ENCODE measurements at regions not wholly inside any gene's neighbourhood (a gene's known extent, or its start where the extent isn't known, plus 50 kb on each side); places are given as distances from the start of the nearest gene placed in this dataset.
"Not testable (repeated sequence)": the region's sequence is repeated elsewhere in the genome, so short reads cannot be mapped to it uniquely, and the experiment has no call there.

DNA sequence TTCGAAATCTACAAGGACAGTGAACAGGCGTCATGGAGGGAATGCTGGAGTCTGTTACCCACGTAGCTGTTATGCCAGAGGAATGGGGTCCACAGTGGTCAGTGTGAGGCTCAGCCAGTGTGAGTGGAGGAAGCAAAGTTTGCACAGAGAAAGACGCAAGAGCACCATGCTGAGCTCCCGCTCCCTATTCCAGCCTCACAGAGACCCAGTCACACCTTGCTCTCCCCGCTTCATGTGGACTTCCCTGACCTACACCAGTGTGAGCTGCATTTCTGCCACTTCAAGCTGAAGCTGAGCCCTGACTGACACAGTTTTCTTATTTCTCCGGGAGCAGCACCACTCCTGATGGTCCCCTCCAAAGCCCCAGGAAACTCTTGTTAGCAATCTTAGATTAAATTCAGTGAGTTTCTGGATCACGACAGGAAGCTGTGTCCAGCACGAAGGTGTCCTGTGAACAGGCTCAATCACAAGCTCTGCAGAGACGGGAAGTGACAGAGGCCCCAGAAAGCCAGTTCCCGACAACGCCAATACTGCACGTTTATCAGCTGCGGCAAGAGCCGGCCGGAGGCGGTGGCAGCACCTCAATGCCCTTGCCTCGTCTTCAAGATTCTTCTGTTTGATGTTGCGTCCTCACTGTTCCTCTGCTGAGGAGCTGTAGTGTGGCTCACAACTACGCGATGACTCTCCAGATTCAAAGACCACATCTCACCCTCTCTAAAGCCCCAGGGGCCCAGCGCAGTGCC lies 356.7 kb downstream of the ADGRD1 start:
- in situ Hi-C loops (cut with HindIII; ENCODE audit: low sequenced_read_pairs): not testable (repeated sequence)

- in situ Hi-C loops (cut with HindIII; ENCODE audit: low sequenced_read_pairs): not testable (repeated sequence)
Observed at GRCh38 chr12:131311279-131311722, 357.6 kb downstream of the ADGRD1 start.

GRCh38 chr12:131311764-131312163 lies 358.1 kb downstream of the ADGRD1 start:
- in situ Hi-C loops (cut with HindIII; ENCODE audit: low sequenced_read_pairs): no loop called here

DNA sequence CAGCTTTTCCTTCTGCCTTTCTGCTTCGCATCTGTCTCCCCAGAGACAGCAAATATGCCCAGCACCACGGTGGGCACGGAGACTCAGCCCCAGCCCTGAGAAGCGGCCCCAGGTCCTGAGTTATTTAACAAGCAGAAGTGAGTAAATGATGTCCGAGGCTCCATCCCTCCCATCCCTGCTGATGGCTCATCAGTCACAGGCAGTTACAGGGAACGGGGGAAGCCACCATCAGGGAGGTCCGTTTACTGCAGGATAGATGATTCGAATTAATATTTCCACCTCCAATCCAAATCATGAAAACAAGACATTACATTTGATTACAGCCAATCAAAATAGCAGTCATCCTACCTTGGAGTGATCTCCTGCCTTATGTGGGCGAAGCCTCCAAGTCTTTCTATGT lies 358.7 kb downstream of the ADGRD1 start:
- in situ Hi-C loops (cut with HindIII; ENCODE audit: low sequenced_read_pairs): not testable (repeated sequence)

DNA sequence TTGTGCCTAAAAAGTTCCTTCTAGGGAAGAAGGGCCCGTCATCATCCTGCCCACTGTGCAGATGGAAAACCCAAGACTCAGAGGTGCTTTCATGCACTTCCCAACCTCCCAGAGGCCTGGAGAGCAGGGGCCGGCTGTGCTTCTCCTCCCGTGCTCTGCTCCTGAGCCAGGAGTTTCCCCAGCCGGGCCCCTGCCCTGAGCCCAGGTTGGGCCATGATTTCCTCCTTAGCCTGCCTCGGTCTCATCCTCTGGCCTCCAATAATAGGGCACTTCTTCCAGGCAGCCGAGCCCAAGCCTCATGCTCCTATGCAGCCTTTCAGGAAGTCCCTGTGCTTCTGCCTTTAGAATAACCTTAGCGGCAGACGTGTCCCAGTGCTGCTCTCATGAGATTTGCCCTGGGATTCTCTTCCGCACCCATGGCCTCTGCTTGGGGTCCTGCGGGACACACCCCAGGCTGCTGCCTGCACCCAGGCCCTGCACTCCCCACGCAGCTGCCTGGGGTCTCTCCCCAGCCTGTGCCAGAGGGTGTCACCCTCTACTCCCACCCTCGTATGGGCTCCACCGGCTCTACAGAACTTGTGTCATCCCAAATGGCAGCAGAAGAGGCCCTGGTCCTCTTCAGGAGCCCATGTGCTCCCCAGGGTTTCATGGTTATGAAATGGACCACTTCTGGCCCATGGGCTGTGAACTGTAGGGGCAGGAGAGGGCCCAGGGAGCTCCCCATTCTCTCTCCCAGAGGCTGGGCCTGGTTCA lies 359.3 kb downstream of the ADGRD1 start:
- in situ Hi-C loops (cut with HindIII; ENCODE audit: low sequenced_read_pairs): no loop called here

DNA sequence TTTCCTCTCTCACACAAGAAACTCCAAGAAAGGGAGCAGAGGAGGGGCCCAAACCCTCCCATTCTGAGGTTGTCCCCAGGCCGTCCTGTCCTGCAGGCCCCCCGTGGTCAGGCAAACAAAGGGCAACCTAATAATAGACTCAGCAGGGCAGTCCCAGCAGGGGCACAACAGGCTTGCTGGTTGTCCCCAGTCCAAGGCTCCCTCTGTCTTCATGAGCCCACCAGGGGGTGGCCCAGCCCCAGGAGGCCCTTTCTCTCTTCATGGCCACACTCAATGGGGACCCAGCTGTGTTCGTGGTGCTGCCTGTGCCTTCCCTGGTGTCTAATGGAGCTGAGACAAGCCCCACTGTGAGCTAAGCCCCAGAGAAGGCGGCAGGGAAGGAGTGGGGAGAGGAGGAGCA lies 359.9 kb downstream of the ADGRD1 start:
- in situ Hi-C loops (cut with HindIII; ENCODE audit: low sequenced_read_pairs): no loop called here

DNA sequence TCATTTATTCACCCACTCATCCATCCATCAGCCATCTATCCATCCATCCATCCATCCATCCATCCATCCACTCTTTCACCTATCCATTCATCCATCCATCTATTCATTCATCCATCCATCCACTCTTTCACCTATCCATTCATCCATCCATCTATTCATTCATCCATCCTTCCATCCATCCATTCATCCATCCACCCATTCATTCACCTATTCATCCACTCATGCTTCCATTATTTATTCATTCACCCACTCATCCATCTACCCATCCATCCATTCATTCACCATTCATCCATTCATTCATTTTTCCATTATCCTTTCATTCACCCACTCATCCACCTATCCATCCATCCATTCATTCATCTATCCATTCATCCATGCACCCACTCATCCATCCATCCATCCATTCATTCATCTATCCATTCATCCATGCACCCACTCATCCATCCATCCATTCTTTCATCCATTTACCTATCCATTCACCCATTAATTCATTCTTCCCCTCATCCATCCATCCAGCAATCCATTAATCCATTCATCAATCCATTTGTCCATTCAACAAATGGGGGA lies 360.9 kb downstream of the ADGRD1 start:
- in situ Hi-C loops (cut with HindIII; ENCODE audit: low sequenced_read_pairs): no loop called here

- in situ Hi-C loops (cut with HindIII; ENCODE audit: low sequenced_read_pairs): no loop called here
Observed at GRCh38 chr12:131315601-131316000, 361.9 kb downstream of the ADGRD1 start.

DNA sequence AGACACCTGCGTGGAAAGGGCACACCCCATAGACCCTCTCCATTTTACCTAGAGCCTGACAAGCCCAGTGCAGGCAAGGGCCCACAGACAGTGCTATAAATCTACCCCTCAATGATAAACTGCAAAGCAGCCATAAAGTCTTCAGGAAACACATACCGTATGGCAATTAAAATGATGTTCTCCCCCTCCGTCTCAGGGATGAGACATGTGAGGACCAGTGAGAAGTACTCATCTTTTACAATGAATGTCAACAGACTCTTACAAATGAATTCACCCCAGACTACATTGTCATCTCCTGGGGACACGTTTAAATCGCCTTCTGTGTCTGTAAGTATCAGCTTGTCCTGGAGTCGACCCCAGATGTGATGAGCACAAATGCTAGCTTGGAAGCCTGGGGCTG lies 362.7 kb downstream of the ADGRD1 start:
- in situ Hi-C loops (cut with HindIII; ENCODE audit: low sequenced_read_pairs): no loop called here

- in situ Hi-C loops (cut with HindIII; ENCODE audit: low sequenced_read_pairs): no loop called here
Observed at GRCh38 chr12:131318045-131318685, 364.5 kb downstream of the ADGRD1 start.

DNA sequence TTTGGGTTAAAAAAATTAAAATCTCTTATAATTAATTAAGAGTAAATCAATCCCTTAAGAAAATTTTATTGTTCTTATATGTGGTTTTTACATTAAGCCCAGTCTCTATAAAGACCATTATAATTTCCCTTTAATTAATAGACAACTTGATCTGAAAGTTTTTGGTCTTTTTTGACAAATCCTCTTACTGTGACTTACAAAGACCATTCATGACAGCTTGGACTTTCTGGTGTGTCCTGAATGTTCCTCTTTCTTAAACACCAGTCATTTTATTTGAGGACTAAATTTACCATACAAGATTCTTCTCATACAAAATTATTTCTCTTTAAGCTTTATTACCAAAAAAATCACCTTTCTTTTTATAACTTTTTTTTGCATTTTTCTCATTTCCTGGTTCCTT lies 368.3 kb downstream of the ADGRD1 start:
- in situ Hi-C loops (cut with HindIII; ENCODE audit: low sequenced_read_pairs): no loop called here

DNA sequence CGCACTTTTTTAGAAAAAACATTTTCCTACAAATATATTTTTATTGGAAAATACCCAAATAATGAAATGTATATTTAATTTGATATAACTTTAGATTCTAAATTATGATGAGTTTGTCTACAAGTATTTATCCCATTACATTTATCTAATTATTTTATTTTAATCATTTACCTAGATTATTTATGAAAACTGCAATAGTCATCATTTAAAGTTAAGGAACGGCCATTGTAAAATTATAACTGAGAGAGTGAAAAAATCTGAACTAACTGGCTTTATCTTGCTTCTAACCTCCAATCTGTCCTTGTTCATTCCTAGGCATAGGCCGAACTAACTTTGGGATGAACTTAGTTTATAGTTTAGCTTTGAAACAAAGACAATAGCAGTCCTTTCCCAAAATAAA lies 368.8 kb downstream of the ADGRD1 start:
- in situ Hi-C loops (cut with HindIII; ENCODE audit: low sequenced_read_pairs): not testable (repeated sequence)

DNA sequence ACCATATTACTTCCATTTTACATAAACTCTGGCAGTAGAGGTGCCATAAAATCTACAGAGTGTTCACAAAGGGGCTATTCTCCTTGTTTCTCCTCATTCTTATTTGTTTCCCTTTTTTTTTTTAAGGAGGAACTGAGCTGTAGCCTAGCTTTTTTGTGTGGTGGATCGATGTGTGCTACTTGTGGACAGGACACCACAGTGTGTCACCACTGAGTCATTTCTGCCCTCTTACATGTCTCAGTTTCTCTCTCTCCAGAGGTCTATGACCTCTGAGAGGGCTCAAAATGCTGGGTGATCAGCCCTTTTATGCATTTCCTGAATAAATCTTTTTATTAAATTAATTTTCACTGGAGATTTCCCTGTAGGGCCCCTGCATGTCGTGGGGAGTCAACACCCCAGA lies 370.2 kb downstream of the ADGRD1 start:
- in situ Hi-C loops (cut with HindIII; ENCODE audit: low sequenced_read_pairs): no loop called here

DNA sequence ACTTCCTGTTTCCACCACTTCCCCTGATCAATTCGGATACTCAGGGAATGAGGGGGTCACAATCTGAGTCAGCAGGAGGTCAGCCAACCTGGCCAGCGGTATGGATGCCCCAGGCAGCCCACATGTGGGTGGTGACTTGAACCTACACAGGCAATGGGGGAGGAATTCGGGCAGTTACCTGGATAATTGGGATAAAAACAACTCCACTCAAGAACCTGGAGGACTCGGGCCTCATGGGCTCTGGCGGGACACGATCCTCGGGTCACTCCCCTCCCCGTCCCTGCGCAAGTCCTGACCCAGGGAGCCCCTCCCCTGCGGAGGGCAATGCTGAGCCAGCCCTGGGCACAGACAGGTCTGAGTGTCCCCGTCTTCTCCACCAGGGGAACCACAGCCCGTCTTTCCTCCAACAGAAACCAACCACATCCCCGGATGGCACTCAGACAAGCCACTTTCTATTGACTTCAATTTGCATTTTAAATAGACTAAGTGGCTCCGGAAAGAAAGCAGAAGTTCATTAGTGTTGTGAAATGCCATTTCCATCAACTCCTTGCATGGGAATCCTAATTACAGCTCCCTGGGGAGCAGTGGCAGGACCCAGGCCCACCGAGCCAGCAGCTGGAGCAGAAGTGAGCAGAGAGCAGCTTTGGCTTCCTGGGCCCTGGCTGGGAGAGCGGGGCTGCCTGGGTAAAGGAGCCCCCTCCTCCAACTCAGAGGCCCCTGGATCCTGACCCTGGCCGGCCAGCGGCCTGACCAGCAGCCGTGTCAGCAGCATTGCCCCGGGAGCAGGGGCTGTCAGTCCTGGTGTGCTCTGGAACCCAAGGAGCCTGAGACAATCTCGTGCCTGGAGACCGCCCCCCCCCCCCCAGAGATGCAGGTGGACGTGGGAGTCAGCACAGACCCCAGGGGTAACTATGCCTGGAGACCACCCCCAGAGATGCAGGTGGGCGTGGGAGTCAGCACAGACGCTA lies 374.1 kb downstream of the ADGRD1 start:
- in situ Hi-C loops (cut with HindIII; ENCODE audit: low sequenced_read_pairs): no loop called here

DNA sequence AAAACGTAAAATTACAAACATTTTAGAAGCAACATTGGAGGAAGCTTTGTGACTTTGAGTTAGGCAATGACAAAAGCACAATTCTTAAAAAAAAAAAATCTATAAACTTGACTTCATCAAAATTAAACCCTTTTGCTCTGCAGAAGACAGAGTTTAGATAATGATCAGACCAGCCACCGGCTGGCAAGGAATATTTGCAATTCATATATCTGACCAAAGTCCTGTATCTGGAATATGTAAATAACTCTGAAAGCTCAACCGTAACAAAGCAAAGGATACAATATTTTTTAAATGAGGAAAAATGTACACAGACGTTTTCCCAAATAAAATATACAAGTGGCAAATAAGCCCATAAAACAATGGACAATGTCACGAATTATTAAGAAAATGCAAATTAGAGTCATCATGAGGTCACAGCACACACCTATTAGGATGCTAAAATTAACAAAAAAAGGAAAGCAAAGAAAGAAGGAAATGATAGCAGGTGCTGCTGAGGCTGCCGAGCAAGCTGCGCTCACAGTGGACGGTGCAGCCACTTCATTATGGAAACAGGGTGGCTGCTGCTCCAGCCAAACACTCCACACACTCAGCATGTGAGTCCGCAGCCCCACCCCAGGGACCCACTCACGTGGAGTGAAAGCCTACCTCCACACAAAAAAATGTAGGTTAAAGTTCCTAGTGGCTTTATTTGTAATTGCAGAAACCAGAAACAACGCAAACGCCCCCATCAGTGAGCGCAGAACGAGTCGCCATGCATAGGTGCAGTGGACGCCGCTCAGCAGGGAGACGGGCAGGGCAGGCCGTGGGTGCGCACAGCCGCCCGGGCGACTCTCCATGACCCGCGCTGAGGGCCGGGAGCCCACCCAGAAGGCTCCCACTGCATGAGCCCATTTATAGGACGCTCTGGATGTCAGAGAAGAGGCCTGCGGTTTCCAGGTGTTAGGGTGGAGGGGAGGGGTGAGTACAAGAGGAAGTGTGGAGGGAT lies 375.4 kb downstream of the ADGRD1 start:
- in situ Hi-C loops (cut with HindIII; ENCODE audit: low sequenced_read_pairs): not testable (repeated sequence)

DNA sequence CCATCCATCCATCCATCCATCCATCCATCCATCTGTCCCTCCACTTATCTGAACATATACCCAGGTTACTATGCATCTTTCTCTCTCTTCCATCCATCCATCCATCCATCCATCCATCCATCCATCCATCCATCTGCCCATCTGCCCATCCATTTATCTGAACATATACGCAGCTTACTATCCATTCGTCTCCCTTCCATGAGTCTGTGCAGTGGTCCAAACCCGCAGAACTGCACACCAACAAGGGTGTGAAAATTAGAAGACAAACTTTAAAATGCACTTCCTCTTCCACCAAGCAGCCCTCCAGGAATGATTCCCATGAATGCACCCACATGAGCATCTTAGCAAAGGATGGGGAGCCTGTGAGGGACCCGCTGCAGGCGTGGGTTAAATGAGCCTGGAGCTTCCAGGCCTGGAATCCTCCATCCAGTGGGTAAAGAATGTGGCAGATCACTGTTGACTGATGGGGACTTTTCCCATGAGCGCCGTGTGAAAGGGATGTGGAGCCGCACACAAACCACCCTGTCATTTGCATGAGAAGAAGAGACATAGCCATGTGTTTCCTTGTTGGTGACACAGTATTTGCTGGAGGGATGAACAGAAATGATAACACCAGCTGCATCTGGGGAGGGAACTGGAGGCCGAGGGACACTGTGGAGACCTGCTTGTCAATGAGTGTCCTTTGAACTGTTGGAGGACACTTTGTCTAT lies 376.6 kb downstream of the ADGRD1 start:
- in situ Hi-C loops (cut with HindIII; ENCODE audit: low sequenced_read_pairs): no loop called here

GRCh38 chr12:131331148-131331750 lies 377.5 kb downstream of the ADGRD1 start:
- in situ Hi-C loops (cut with HindIII; ENCODE audit: low sequenced_read_pairs): no loop called here

DNA sequence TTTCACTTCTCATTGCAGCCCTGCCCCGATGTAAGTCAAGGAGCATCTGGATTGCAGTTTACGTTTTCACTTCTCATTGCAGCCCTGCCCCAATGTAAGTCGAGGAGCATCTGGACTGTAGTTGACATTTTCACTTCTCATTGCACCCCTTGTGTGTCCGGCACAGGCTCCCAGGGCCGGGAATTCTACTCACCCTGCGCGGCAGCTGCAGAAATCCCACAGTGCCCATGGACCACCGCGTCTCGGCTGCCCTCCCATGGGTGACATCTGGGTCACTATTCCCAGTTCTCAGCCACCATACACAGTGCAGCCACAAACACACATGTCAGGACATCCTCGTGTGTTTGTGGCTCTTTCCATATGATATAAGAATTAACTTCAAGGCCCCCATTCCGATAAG lies 378.5 kb downstream of the ADGRD1 start:
- in situ Hi-C loops (cut with HindIII; ENCODE audit: low sequenced_read_pairs): no loop called here

Measured in endothelial cell of hepatic sinusoid (primary cell).